HCT116 (cell line): ENCODE measurements at regions not wholly inside any gene's neighbourhood (a gene's known extent, or its start where the extent isn't known, plus 50 kb on each side); places are given as distances from the start of the nearest gene placed in this dataset.
"Not testable (repeated sequence)": the region's sequence is repeated elsewhere in the genome, so short reads cannot be mapped to it uniquely, and the experiment has no call there.

Source experiments
- ATAC-seq: fragments of 200-7000 bp; cut with Tn5 transposase; 2 replicates; pipeline ENCODE4 v1.9.1; 2020; ENCODE audit warnings: mild to moderate bottlenecking, moderate library complexity
- BruUV-seq: library from RNA; stranded (reverse); fragments of 400-500 nt; replicated peaks from 2 replicates; lab custom pipeline; 2021; lab: Mats Ljungman, UMichigan
- CTCF ChIA-PET: fragments of 300-600 bp; sonication (Branson Sonifier 250); formaldehyde crosslinking; loops from one replicate; lab custom pipeline; 2021; ENCODE audit warnings: antibody characterized with exemption; lab: Charles Lee
- POLR2A ChIA-PET: fragments of 300-600, 350-600 bp; sonication (Branson Sonifier 250); formaldehyde crosslinking; loops from one replicate; lab custom pipeline; 2021; ENCODE audit warnings: antibody characterized with exemption; lab: Charles Lee
- RAD21 ChIA-PET, 2 experiments: fragments of 300-600 bp; sonication (Branson Sonifier 250); formaldehyde crosslinking; loops; one replicate each; lab custom pipeline; 2023; ENCODE audit warnings: low total read pairs in 2 of 2; ENCODE audit not compliant: uncharacterized antibody in 2 of 2, unreplicated experiment in 2 of 2, low non-redundant PET in 1 of 2; lab: Charles Lee
- DNase-seq: peaks from one replicate; pipeline ENCODE4 v3.0.0-alpha.2; 2010; ENCODE audit warnings: low read depth, low spot score
- H2AFZ ChIP-seq: fragments of 200-600 bp; shearing (Covaris generic), sonication (generic); 2 replicates; pipeline ENCODE4 v1.6.1; 2017; ENCODE audit warnings: low read depth, mixed run types, mixed read lengths, antibody characterized with exemption, low read length; ENCODE audit not compliant: poor library complexity, severe bottlenecking
- H3K27ac ChIP-seq: 2 replicates; pipeline ENCODE4 v1.5.1; 2012; ENCODE audit warnings: low read depth, low read length
- H3K27me3 ChIP-seq: fragments of 200-600 bp; sonication (generic); 2 replicates; pipeline ENCODE4 v1.6.1; 2016; ENCODE audit warnings: mixed run types, low read length, mixed read lengths; ENCODE audit not compliant: insufficient read depth
- H3K36me3 ChIP-seq, 2 experiments: fragments of 200-500 bp in 1 of 2; fragments of 200-600 bp in 1 of 2; sonication (Bioruptor generic) in 1 of 2; sonication (generic) in 1 of 2; 2 replicates each; pipeline versions ENCODE4 v1.5.1 to v1.6.1; 2014 to 2016; ENCODE audit warnings: low read length in 2 of 2, inconsistent platforms in 1 of 2, mixed read lengths in 1 of 2, mixed run types in 1 of 2; ENCODE audit not compliant: insufficient read depth in 2 of 2, control insufficient read depth in 1 of 2
- H3K4me1 ChIP-seq, 2 experiments: fragments of 200-600 bp in 1 of 2; sonication (generic) in 1 of 2; 2 replicates each; pipeline versions ENCODE4 v1.5.1 to v1.6.1; 2012 to 2017; ENCODE audit warnings: low read length in 2 of 2, inconsistent platforms in 1 of 2, mild to moderate bottlenecking in 1 of 2, mixed read lengths in 1 of 2, mixed run types in 1 of 2, moderate library complexity in 1 of 2; ENCODE audit not compliant: insufficient read depth in 2 of 2, control insufficient read depth in 1 of 2
- H3K4me2 ChIP-seq: fragments of 200-600 bp; sonication (generic); 2 replicates; pipeline ENCODE4 v1.6.1; 2017; ENCODE audit warnings: mixed run types, low read length, mixed read lengths
- H3K4me3 ChIP-seq, 2 experiments: fragments of 200-600 bp in 1 of 2; sonication (generic) in 1 of 2; replicated peaks in 1 of 2; 2 replicates each; pipeline ENCODE4 v1.5.1; 2011 to 2016; ENCODE audit warnings: low read length in 2 of 2, control low read depth in 1 of 2, low read depth in 1 of 2, mild to moderate bottlenecking in 1 of 2, mixed read lengths in 1 of 2, mixed run types in 1 of 2
- H3K79me2 ChIP-seq: fragments of 200-600 bp; sonication (generic); 2 replicates; pipeline ENCODE4 v1.6.1; 2017; ENCODE audit warnings: mild to moderate bottlenecking, mixed run types, low read length, moderate library complexity, mixed read lengths; ENCODE audit not compliant: insufficient read depth
- H3K9ac ChIP-seq: fragments of 200-600 bp; sonication (generic); 2 replicates; pipeline ENCODE4 v1.6.1; 2016; ENCODE audit warnings: low read length, mixed read lengths
- H3K9me2 ChIP-seq: fragments of 200-600 bp; sonication (generic), shearing (Covaris generic); 2 replicates; pipeline ENCODE4 v1.6.1; 2017; ENCODE audit warnings: mixed run types, mild to moderate bottlenecking, moderate library complexity; ENCODE audit not compliant: insufficient read depth
- H3K9me3 ChIP-seq, 2 experiments: fragments of 200-500 bp in 1 of 2; fragments of 200-600 bp in 1 of 2; sonication (Bioruptor generic) in 1 of 2; sonication (generic) in 1 of 2; 2 replicates each; pipeline ENCODE4 v1.6.1; 2014 to 2017; ENCODE audit warnings: low read length in 2 of 2, mixed read lengths in 2 of 2, inconsistent platforms in 1 of 2, low read depth in 1 of 2, mild to moderate bottlenecking in 1 of 2, mixed run types in 1 of 2, moderate library complexity in 1 of 2; ENCODE audit not compliant: control insufficient read depth in 1 of 2, insufficient read depth in 1 of 2
- H4K20me1 ChIP-seq: fragments of 200-600 bp; sonication (generic), shearing (Covaris generic); 2 replicates; pipeline ENCODE4 v1.6.1; 2017; ENCODE audit warnings: mixed run types, mild to moderate bottlenecking, moderate library complexity; ENCODE audit not compliant: insufficient read depth
- CBX3 ChIP-seq: IDR thresholded peaks from 2 replicates; pipeline ENCODE4 v1.6.1; 2012; ENCODE audit warnings: low read depth
- ELF1 ChIP-seq: IDR thresholded peaks from 2 replicates; pipeline ENCODE4 v1.6.1; 2012; ENCODE audit warnings: low read depth, borderline replicate concordance
- EZH2phosphoT487 ChIP-seq: fragments of 200-600 bp; IDR thresholded peaks from 2 replicates; pipeline ENCODE4 v1.6.1; 2018; ENCODE audit warnings: antibody characterized with exemption, borderline replicate concordance
- FOSL1 ChIP-seq: IDR thresholded peaks from 2 replicates; pipeline ENCODE4 v1.6.1; 2012; ENCODE audit warnings: low read depth
- JUND ChIP-seq: IDR thresholded peaks from 2 replicates; pipeline ENCODE4 v1.6.1; 2012
- SIN3A ChIP-seq: IDR thresholded peaks from 2 replicates; pipeline ENCODE4 v1.6.1; 2012; ENCODE audit warnings: low read depth
- intact Hi-C: fragments of 100-400 bp; cut with micrococcal nuclease; formaldehyde crosslinking; loops from 2 replicates; pipeline ENCODE4 v1.10.0; 2022
- TF ChIP-seq, protein P1 (sequence below): IDR thresholded peaks from 2 replicates; pipeline ENCODE4 v1.6.1; 2011; ENCODE audit warnings: mild to moderate bottlenecking, low read length, moderate library complexity; ENCODE audit not compliant: insufficient replicate concordance; ENCODE audit errors: extremely low read depth

DNA sequence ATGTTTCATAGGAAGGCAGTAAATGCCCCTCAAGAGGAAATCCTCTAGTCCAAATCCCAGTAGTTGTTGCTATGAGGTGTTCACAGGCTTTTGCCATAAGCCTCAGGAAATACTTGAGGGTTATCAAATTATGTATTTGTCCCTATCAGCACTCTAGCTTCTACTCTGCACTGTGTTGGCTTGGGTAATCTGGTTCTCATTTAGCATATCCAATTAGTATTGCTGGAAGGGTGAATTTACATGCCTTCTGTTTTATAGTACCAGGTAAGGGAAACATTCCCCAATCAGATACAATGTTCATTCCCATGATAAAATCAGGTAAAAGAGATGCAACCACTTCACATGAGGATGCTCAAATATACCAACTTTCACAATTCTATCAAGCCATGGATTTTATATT, 211.2 kb downstream of the S1PR1 start:
- RAD21 ChIA-PET = no interaction called here

DNA sequence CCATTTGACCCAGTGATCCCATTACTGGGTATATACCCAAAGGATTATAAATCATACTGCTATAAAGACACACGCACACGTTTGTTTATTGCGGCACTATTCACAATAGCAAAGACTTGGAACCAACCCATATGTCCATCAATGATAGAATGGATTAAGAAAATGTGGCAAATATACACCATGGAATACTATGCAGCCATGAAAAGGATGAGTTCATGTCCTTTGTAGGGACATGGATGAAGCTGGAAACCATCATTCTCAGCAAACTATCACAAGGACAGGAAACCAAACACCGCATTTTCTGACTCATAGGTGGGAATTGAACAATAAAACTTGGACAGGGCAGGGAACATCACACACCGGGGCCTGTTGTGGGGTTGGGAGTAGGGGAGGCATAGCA, 213.9 kb downstream of the S1PR1 start:
- intact Hi-C loops = not testable (repeated sequence)

More for the DNA sequence above, 211.2 kb downstream of the S1PR1 start:
- DNase-seq = no peak
- ChIA-PET CTCF (no interaction called here), POLR2A (no interaction called here)
- no peaks in the 10 kb centered on the region for H3K9me3 ChIP-seq
- no peaks in the 10 kb centered on the region for H3K27me3 ChIP-seq
- no peak for TF ChIP-seq ELF1
- TF ChIP-seq FOSL1 = no peak
- TF ChIP-seq, protein P1, sequence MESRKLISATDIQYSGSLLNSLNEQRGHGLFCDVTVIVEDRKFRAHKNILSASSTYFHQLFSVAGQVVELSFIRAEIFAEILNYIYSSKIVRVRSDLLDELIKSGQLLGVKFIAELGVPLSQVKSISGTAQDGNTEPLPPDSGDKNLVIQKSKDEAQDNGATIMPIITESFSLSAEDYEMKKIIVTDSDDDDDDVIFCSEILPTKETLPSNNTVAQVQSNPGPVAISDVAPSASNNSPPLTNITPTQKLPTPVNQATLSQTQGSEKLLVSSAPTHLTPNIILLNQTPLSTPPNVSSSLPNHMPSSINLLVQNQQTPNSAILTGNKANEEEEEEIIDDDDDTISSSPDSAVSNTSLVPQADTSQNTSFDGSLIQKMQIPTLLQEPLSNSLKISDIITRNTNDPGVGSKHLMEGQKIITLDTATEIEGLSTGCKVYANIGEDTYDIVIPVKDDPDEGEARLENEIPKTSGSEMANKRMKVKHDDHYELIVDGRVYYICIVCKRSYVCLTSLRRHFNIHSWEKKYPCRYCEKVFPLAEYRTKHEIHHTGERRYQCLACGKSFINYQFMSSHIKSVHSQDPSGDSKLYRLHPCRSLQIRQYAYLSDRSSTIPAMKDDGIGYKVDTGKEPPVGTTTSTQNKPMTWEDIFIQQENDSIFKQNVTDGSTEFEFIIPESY = no peak
- TF ChIP-seq EZH2phosphoT487 = no peak
- no peak for TF ChIP-seq JUND
- no peak for TF ChIP-seq CBX3
- TF ChIP-seq SIN3A = no peak
- H3K4me2 ChIP-seq = no peak overlapping the region
- intact Hi-C loops = no loop called here
- no peak overlapping the region for H3K4me3 ChIP-seq
- no peaks in the 10 kb centered on the region for H3K79me2 ChIP-seq
- ATAC-seq = no peak
- no TSS peak for BruUV-seq
- H3K27ac ChIP-seq = no peak overlapping the region
- no peaks in the 10 kb centered on the region for H3K36me3 ChIP-seq
- H2AFZ ChIP-seq = no peak overlapping the region
- no peak overlapping the region for H3K9ac ChIP-seq
- H3K9me2 ChIP-seq = no peaks in the 10 kb centered on the region
- no peaks in the 10 kb centered on the region for H3K4me1 ChIP-seq
- no peaks in the 10 kb centered on the region for H4K20me1 ChIP-seq

More for the DNA sequence above, 213.9 kb downstream of the S1PR1 start:
- H3K79me2 ChIP-seq, H3K4me2 ChIP-seq, ATAC-seq, BruUV-seq, H3K9me3 ChIP-seq, H2AFZ ChIP-seq, H3K4me3 ChIP-seq, H3K36me3 ChIP-seq, H3K9me2 ChIP-seq, CTCF ChIA-PET, H4K20me1 ChIP-seq, RAD21 ChIA-PET, H3K9ac ChIP-seq, H3K4me1 ChIP-seq, H3K27ac ChIP-seq, DNase-seq, POLR2A ChIA-PET, H3K27me3 ChIP-seq: not testable (repeated sequence)
